ENCODE measurements at regions not wholly inside any gene's neighbourhood (a gene's known extent, or its start where the extent isn't known, plus 50 kb on each side); places are given as distances from the start of the nearest gene placed in this dataset.

- TF ChIP-seq PBX3 (IDR thresholded peaks at IDR 0.05): no peak
- TF ChIP-seq NFIC (IDR thresholded peaks at IDR 0.05; ENCODE audit: borderline replicate concordance): no peak
- no peak for TF ChIP-seq CHD2 (IDR thresholded peaks at IDR 0.05; ENCODE audit: low read length, partially characterized antibody)
These were observed 339.6 kb upstream of the ROBO2 start (continued) for GRCh38 chr3:76700323-76700722.

DNA sequence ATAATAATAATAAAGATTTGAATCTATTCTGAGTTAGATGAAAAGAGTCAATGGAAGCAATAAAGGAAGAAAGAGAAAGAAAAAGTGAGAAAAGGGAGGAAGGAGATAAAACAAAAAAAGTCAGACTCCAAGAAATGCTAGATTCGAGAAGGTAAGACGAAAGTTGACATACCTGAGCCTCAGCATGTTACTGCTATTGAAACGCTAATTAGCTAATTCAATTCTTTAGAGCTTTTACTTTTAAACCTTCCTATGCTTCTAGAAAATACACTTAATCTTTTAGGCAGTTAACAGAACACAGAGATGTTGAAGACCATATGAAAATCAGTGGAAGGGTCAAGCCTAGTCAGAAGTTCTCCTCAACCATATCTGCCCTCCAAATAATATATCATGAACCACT, 337.2 kb upstream of the ROBO2 start:
- Histone ChIP-seq H4K20me1 (ENCODE audit: insufficient read depth) (no peaks in the 10 kb centered on the region), H3K4me3 (ENCODE audit: low read depth in 2 of 2, low read length in 1 of 2) (no peak overlapping the region), H3F3A (replicated peaks; ENCODE audit: insufficient read depth) (no peaks in the 10 kb centered on the region), H3K36me3 (replicated peaks in 1 of 2; ENCODE audit: control insufficient read depth in 1 of 2, insufficient read depth in 2 of 2, low read length in 1 of 2) (no peaks in the 10 kb centered on the region), H3K27ac (ENCODE audit: low read depth in 2 of 2, low read length in 1 of 2) (no peak overlapping the region), H3K79me2 (ENCODE audit: insufficient read depth) (no peaks in the 10 kb centered on the region), H3K9me3 (no peaks in the 10 kb centered on the region), H3K9ac (no peak overlapping the region), H3K9me2 (no peaks in the 10 kb centered on the region), H3K4me1 (ENCODE audit: control insufficient read depth in 1 of 2, insufficient read depth in 2 of 2, low read depth in 1 of 2, low read length in 1 of 2) (no peaks in the 10 kb centered on the region; a peak in 1 of 4 replicates), H3K4me2 (no peak overlapping the region), H2AFZ (ENCODE audit: low read depth) (no peak overlapping the region), H3K27me3 (ENCODE audit: insufficient read depth) (no peaks in the 10 kb centered on the region)
- WGBS (ENCODE audit: low lambda C conversion rate): 46% methylated on average over 3 of the region's 3 CpGs
- ChIA-PET CTCF (no interaction called here), POLR2A (no interaction called here)
- DNase-seq: no peak
- TF ChIP-seq RFX5 (IDR thresholded peaks at IDR 0.05; ENCODE audit: low read length) (no peak), FOSL2 (IDR thresholded peaks at IDR 0.05; ENCODE audit: borderline replicate concordance, low read depth) (no peak), RAD21 (IDR thresholded peaks at IDR 0.05; ENCODE audit: low read length) (no peak), TCF12 (IDR thresholded peaks at IDR 0.05) (no peak), CHD2 (IDR thresholded peaks at IDR 0.05; ENCODE audit: low read length, partially characterized antibody) (no peak), POLR2AphosphoS5 (IDR thresholded peaks at IDR 0.05; ENCODE audit: low read depth, low read length) (no peak), YY1 (IDR thresholded peaks at IDR 0.05; ENCODE audit: low read depth) (no peak), MEF2A (IDR thresholded peaks at IDR 0.05; ENCODE audit: borderline replicate concordance, low read depth) (no peak), ZBTB33 (IDR thresholded peaks at IDR 0.05; ENCODE audit: borderline replicate concordance, low read depth) (no peak), EP300 (IDR thresholded peaks at IDR 0.05; ENCODE audit: borderline replicate concordance in 1 of 2, low read depth in 1 of 2, low read length in 1 of 2) (no peak), MXI1 (IDR thresholded peaks at IDR 0.05; ENCODE audit: low read depth, low read length) (no peak), GABPA (IDR thresholded peaks at IDR 0.05; ENCODE audit: low read depth) (no peak), NFIC (IDR thresholded peaks at IDR 0.05; ENCODE audit: borderline replicate concordance) (no peak), ELF1 (IDR thresholded peaks at IDR 0.05) (no peak)
- TF ChIP-seq, protein P1, sequence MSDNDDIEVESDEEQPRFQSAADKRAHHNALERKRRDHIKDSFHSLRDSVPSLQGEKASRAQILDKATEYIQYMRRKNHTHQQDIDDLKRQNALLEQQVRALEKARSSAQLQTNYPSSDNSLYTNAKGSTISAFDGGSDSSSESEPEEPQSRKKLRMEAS (IDR thresholded peaks at IDR 0.05; ENCODE audit: low read depth): no peak
- TF ChIP-seq, protein P2, sequence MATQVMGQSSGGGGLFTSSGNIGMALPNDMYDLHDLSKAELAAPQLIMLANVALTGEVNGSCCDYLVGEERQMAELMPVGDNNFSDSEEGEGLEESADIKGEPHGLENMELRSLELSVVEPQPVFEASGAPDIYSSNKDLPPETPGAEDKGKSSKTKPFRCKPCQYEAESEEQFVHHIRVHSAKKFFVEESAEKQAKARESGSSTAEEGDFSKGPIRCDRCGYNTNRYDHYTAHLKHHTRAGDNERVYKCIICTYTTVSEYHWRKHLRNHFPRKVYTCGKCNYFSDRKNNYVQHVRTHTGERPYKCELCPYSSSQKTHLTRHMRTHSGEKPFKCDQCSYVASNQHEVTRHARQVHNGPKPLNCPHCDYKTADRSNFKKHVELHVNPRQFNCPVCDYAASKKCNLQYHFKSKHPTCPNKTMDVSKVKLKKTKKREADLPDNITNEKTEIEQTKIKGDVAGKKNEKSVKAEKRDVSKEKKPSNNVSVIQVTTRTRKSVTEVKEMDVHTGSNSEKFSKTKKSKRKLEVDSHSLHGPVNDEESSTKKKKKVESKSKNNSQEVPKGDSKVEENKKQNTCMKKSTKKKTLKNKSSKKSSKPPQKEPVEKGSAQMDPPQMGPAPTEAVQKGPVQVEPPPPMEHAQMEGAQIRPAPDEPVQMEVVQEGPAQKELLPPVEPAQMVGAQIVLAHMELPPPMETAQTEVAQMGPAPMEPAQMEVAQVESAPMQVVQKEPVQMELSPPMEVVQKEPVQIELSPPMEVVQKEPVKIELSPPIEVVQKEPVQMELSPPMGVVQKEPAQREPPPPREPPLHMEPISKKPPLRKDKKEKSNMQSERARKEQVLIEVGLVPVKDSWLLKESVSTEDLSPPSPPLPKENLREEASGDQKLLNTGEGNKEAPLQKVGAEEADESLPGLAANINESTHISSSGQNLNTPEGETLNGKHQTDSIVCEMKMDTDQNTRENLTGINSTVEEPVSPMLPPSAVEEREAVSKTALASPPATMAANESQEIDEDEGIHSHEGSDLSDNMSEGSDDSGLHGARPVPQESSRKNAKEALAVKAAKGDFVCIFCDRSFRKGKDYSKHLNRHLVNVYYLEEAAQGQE (IDR thresholded peaks at IDR 0.05; ENCODE audit: low read depth, low read length): no peak
- TF ChIP-seq, protein P3, sequence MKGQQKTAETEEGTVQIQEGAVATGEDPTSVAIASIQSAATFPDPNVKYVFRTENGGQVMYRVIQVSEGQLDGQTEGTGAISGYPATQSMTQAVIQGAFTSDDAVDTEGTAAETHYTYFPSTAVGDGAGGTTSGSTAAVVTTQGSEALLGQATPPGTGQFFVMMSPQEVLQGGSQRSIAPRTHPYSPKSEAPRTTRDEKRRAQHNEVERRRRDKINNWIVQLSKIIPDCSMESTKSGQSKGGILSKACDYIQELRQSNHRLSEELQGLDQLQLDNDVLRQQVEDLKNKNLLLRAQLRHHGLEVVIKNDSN (IDR thresholded peaks at IDR 0.05; ENCODE audit: borderline replicate concordance, low read depth): no peak
